IMR-90 (cell line): ENCODE measurements at regions not wholly inside any gene's neighbourhood (a gene's known extent, or its start where the extent isn't known, plus 50 kb on each side); places are given as distances from the start of the nearest gene placed in this dataset.

Experiments used
- ATAC-seq: fragments of 200-7000 bp; cut with Tn5 transposase; 2 replicates; pipeline ENCODE4 v1.9.1; 2020; ENCODE audit warnings: low read depth, mild to moderate bottlenecking, moderate library complexity
- BruUV-seq: library from RNA; stranded (reverse); fragments of 400-500 nt; replicated peaks from 2 replicates; lab custom pipeline; 2021; lab: Mats Ljungman, UMichigan
- CTCF ChIA-PET: fragments of 300-600 bp; formaldehyde crosslinking; extraction: SDS; loops from one replicate; lab custom pipeline; 2021; ENCODE audit warnings: antibody characterized with exemption; lab: Yijun Ruan, JAX
- POLR2A ChIA-PET: fragments of 300-600 bp; sonication (Branson Sonifier 250); formaldehyde crosslinking; loops from one replicate; lab custom pipeline; 2022; ENCODE audit warnings: antibody characterized with exemption; ENCODE audit not compliant: unreplicated experiment; lab: Charles Lee
- DNase-seq: peaks from one replicate; pipeline ENCODE4 v3.0.0; 2013
- H2AFZ ChIP-seq: replicated peaks from 2 replicates; pipeline ENCODE3; 2013; ENCODE audit warnings: low read length, mild to moderate bottlenecking; ENCODE audit not compliant: poor library complexity
- H2AK5ac ChIP-seq: 2 replicates; pipeline ENCODE4 v1.6.1; 2013; ENCODE audit warnings: low read depth, low read length, inconsistent platforms
- H2AK9ac ChIP-seq: replicated peaks from 2 replicates; pipeline ENCODE3; 2013; ENCODE audit warnings: mild to moderate bottlenecking, low read depth, low read length, moderate library complexity; ENCODE audit not compliant: poor library complexity
- H2BK120ac ChIP-seq: 2 replicates; pipeline ENCODE4 v1.6.1; 2013; ENCODE audit warnings: low read depth, low read length, inconsistent platforms
- H2BK15ac ChIP-seq: 3 replicates; pipeline ENCODE4 v1.6.1; 2013; ENCODE audit warnings: low read depth, low read length, inconsistent platforms
- H2BK20ac ChIP-seq: 2 replicates; pipeline ENCODE4 v1.6.1; 2013; ENCODE audit warnings: low read depth, mild to moderate bottlenecking, inconsistent platforms, low read length, moderate library complexity
- H2BK5ac ChIP-seq: 2 replicates; pipeline ENCODE4 v1.6.1; 2013; ENCODE audit warnings: mild to moderate bottlenecking, low read depth, low read length, inconsistent platforms; ENCODE audit not compliant: poor library complexity, severe bottlenecking
- H3K14ac ChIP-seq: replicated peaks from 2 replicates; pipeline ENCODE4 v1.6.1; 2013; ENCODE audit warnings: low read depth, low read length, inconsistent platforms
- H3K18ac ChIP-seq: 2 replicates; pipeline ENCODE4 v1.6.1; 2013; ENCODE audit warnings: low read depth, low read length, control low read depth
- H3K23ac ChIP-seq: 2 replicates; pipeline ENCODE4 v1.6.1; 2013; ENCODE audit warnings: low read depth, low read length, inconsistent platforms
- H3K27ac ChIP-seq: 2 replicates; pipeline ENCODE4 v1.5.1; 2013; ENCODE audit warnings: mild to moderate bottlenecking, control low read depth, low read length; ENCODE audit not compliant: insufficient read depth
- H3K27me3 ChIP-seq: 2 replicates; pipeline ENCODE4 v1.6.1; 2013; ENCODE audit warnings: low read length; ENCODE audit not compliant: control insufficient read depth, insufficient read depth
- H3K36me3 ChIP-seq: 2 replicates; pipeline ENCODE4 v1.6.1; 2013; ENCODE audit warnings: low read length, mixed read lengths; ENCODE audit not compliant: control insufficient read depth, insufficient read depth
- H3K4ac ChIP-seq: 2 replicates; pipeline ENCODE4 v1.6.1; 2013; ENCODE audit warnings: low read depth, low read length, inconsistent platforms
- H3K4me1 ChIP-seq: 2 replicates; pipeline ENCODE4 v1.6.1; 2013; ENCODE audit warnings: low read length, mixed read lengths; ENCODE audit not compliant: control insufficient read depth, insufficient read depth
- H3K4me2 ChIP-seq: 2 replicates; pipeline ENCODE4 v1.6.1; 2013; ENCODE audit warnings: low read depth, mild to moderate bottlenecking, control low read depth, low read length, moderate library complexity
- H3K4me3 ChIP-seq: 2 replicates; pipeline ENCODE4 v1.5.1; 2013; ENCODE audit warnings: low read depth, mild to moderate bottlenecking, control low read depth, low read length, moderate library complexity; ENCODE audit not compliant: insufficient read depth
- H3K56ac ChIP-seq: 2 replicates; pipeline ENCODE4 v1.6.1; 2013; ENCODE audit warnings: low read length, inconsistent platforms; ENCODE audit not compliant: insufficient read depth; ENCODE audit errors: extremely low read depth
- H3K79me1 ChIP-seq, 2 experiments: 2 replicates each; pipeline ENCODE4 v1.6.1; 2013; ENCODE audit warnings: low read length in 2 of 2, inconsistent platforms in 1 of 2, low read depth in 1 of 2
- H3K9ac ChIP-seq: 2 replicates; pipeline ENCODE4 v1.6.1; 2013; ENCODE audit warnings: low read depth, low read length, control low read depth
- H3K9me1 ChIP-seq: 2 replicates; pipeline ENCODE4 v1.6.1; 2013; ENCODE audit warnings: low read length, inconsistent platforms; ENCODE audit not compliant: insufficient read depth
- H3K9me3 ChIP-seq: 2 replicates; pipeline ENCODE4 v1.6.1; 2013; ENCODE audit warnings: low read length; ENCODE audit not compliant: control insufficient read depth, insufficient read depth
- H4K20me1 ChIP-seq: 2 replicates; pipeline ENCODE4 v1.6.1; 2013; ENCODE audit warnings: low read length, inconsistent platforms; ENCODE audit not compliant: insufficient read depth
- H4K5ac ChIP-seq: 2 replicates; pipeline ENCODE4 v1.6.1; 2013; ENCODE audit warnings: mild to moderate bottlenecking, low read depth, low read length, control low read depth
- H4K8ac ChIP-seq, 2 experiments: 2 replicates each; pipeline ENCODE4 v1.6.1; 2013; ENCODE audit warnings: low read depth in 2 of 2, low read length in 2 of 2, control low read depth in 1 of 2, inconsistent platforms in 1 of 2
- H4K91ac ChIP-seq: 2 replicates; pipeline ENCODE4 v1.6.1; 2013; ENCODE audit warnings: low read depth, low read length, inconsistent platforms; ENCODE audit not compliant: insufficient read depth
- BHLHE40 ChIP-seq: fragments of 150-350 bp; IDR thresholded peaks from 2 replicates; pipeline ENCODE4 v1.6.1; 2016; ENCODE audit warnings: mild to moderate bottlenecking, low read depth, low read length
- CEBPB ChIP-seq: IDR thresholded peaks from 2 replicates; pipeline ENCODE4 v1.6.1; 2012; ENCODE audit warnings: low read depth, low read length, improper control_type of control experiment
- CHD1 ChIP-seq: IDR thresholded peaks from 2 replicates; pipeline ENCODE4 v1.6.1; 2012; ENCODE audit warnings: low read depth, low read length, improper control_type of control experiment
- CTCF ChIP-seq: conservative IDR thresholded peaks from 2 replicates; pipeline ENCODE4 v1.5.1; 2012; ENCODE audit warnings: mild to moderate bottlenecking, low read depth, low read length, improper control_type of control experiment
- MAFK ChIP-seq: IDR thresholded peaks from 2 replicates; pipeline ENCODE4 v1.6.1; 2012; ENCODE audit warnings: low read depth, low read length, improper control_type of control experiment
- MXI1 ChIP-seq: IDR thresholded peaks from 2 replicates; pipeline ENCODE4 v1.6.1; 2012; ENCODE audit warnings: low read depth, mild to moderate bottlenecking, low read length, moderate library complexity, borderline replicate concordance
- NFE2L2 ChIP-seq: fragments of 150-350 bp; IDR thresholded peaks from 2 replicates; pipeline ENCODE4 v1.6.1; 2016; ENCODE audit warnings: low read depth, mild to moderate bottlenecking, low read length
- POLR2A ChIP-seq: IDR thresholded peaks from 2 replicates; pipeline ENCODE4 v1.6.1; 2012; ENCODE audit warnings: mild to moderate bottlenecking, low read depth, low read length
- RAD21 ChIP-seq: IDR thresholded peaks from 2 replicates; pipeline ENCODE4 v1.6.1; 2012; ENCODE audit warnings: low read length, improper control_type of control experiment
- RFX5 ChIP-seq: IDR thresholded peaks from 2 replicates; pipeline ENCODE4 v1.8.0; 2012; ENCODE audit warnings: low read depth, mild to moderate bottlenecking, low read length, moderate library complexity
- SMC3 ChIP-seq: fragments of 150-350 bp; IDR thresholded peaks from 2 replicates; pipeline ENCODE4 v1.6.1; 2016; ENCODE audit warnings: low read depth, mild to moderate bottlenecking, antibody characterized with exemption, low read length, moderate library complexity
- USF2 ChIP-seq: fragments of 150-350 bp; IDR thresholded peaks from 2 replicates; pipeline ENCODE4 v1.6.1; 2017; ENCODE audit warnings: mild to moderate bottlenecking, antibody characterized with exemption, low read length, low read depth
- dilution Hi-C: fragments of 300-500 bp; cut with HindIII; formaldehyde crosslinking; loops from one replicate; pipeline ENCODE4 v1.14.3; 2018; ENCODE audit warnings: low sequenced_read_pairs; ENCODE audit not compliant: unreplicated experiment
- in situ Hi-C: fragments of 300-500 bp; cut with MboI; formaldehyde crosslinking; loops from 3 replicates; pipeline ENCODE4 v1.14.3; 2019; ENCODE audit warnings: low sequenced_read_pairs, inconsistent platforms, mixed read lengths
- intact Hi-C: fragments of 100-400 bp; cut with micrococcal nuclease; formaldehyde crosslinking; loops from 2 replicates; pipeline ENCODE4 v1.10.0; 2022

GRCh38 chr18:35892118-35892517 is 80.4 kb upstream of the RMP24 start:
- intact Hi-C loops (no loop called here), in situ Hi-C loops (no loop called here), dilution Hi-C loops (no loop called here)
- Histone ChIP-seq H4K5ac (no peak overlapping the region), H2BK5ac (no peak overlapping the region), H4K91ac (no peak overlapping the region), H3K27me3 (peaks cover 8% of the 10 kb centered on the region), H3K36me3 (no peaks in the 10 kb centered on the region), H3K18ac (no peak overlapping the region), H3K56ac (no peak overlapping the region), H3K9me1 (no peaks in the 10 kb centered on the region), H3K9me3 (no peaks in the 10 kb centered on the region), H2AFZ (no peak overlapping the region), H3K4me3 (no peak overlapping the region), H3K23ac (no peak overlapping the region), H3K4me2 (no peak overlapping the region), H2BK20ac (no peak overlapping the region), H3K9ac (no peak overlapping the region), H4K8ac (no peak overlapping the region), H3K14ac (no peak overlapping the region), H3K4me1 (no peaks in the 10 kb centered on the region), H2BK120ac (no peak overlapping the region), H3K27ac (no peak overlapping the region), H2AK9ac (no peak overlapping the region), H4K20me1 (no peaks in the 10 kb centered on the region), H3K79me1 (no peaks in the 10 kb centered on the region), H2AK5ac (no peak overlapping the region), H2BK15ac (no peak overlapping the region), H3K4ac (no peak overlapping the region)
- no peak for TF ChIP-seq MXI1
- no peak for TF ChIP-seq POLR2A
- no peak for TF ChIP-seq MAFK
- no peak for TF ChIP-seq BHLHE40
- TF ChIP-seq CHD1 = no peak
- no peak for TF ChIP-seq SMC3
- no peak for TF ChIP-seq CEBPB
- TF ChIP-seq RAD21 = no peak
- TF ChIP-seq USF2 = no peak
- no peak for TF ChIP-seq NFE2L2
- no peak for TF ChIP-seq CTCF
- no peak for TF ChIP-seq RFX5
- ATAC-seq (no peak), DNase-seq (no peak)
- no TSS peak for BruUV-seq
- CTCF ChIA-PET = no interaction called here
- POLR2A ChIA-PET = no interaction called here
